SU-DHL-6 (cell line): ENCODE measurements at regions not wholly inside any gene's neighbourhood (a gene's known extent, or its start where the extent isn't known, plus 50 kb on each side); places are given as distances from the start of the nearest gene placed in this dataset.

Experiments
- H2AFZ ChIP-seq: fragments of 200-600 bp; sonication (generic); 2 replicates; pipeline ENCODE4 v1.6.1; 2014; ENCODE audit warnings: low read depth, mild to moderate bottlenecking, moderate library complexity, mixed read lengths, antibody characterized with exemption, low read length; ENCODE audit not compliant: severe bottlenecking
- H3F3A ChIP-seq: fragments of 200-600 bp; shearing (Covaris generic); 2 replicates; pipeline ENCODE4 v1.6.0; 2016; ENCODE audit warnings: antibody characterized with exemption, mild to moderate bottlenecking; ENCODE audit not compliant: insufficient read depth
- H3K27ac ChIP-seq: fragments of 200-600 bp; sonication (generic); 2 replicates; pipeline ENCODE4 v1.5.1; 2016; ENCODE audit warnings: low read depth, mild to moderate bottlenecking, low read length, moderate library complexity, mixed read lengths
- H3K27me3 ChIP-seq: fragments of 200-600 bp; sonication (generic), shearing (Covaris generic); 2 replicates; pipeline ENCODE4 v1.6.0; 2014; ENCODE audit warnings: mild to moderate bottlenecking, low read length
- H3K36me3 ChIP-seq: fragments of 200-600 bp; sonication (generic); 2 replicates; pipeline ENCODE4 v1.6.1; 2014; ENCODE audit warnings: mild to moderate bottlenecking, low read length, mixed read lengths
- H3K4me2 ChIP-seq: fragments of 300-600, 200-600 bp; shearing (Covaris generic), sonication (generic); 2 replicates; pipeline ENCODE4 v1.6.0; 2014; ENCODE audit warnings: low read length, low read depth, mild to moderate bottlenecking; ENCODE audit not compliant: poor library complexity, severe bottlenecking
- H3K4me3 ChIP-seq: fragments of 200-600 bp; sonication (generic); 2 replicates; pipeline ENCODE4 v1.5.1; 2014; ENCODE audit warnings: antibody characterized with exemption, low read length, mild to moderate bottlenecking, mixed read lengths; ENCODE audit not compliant: insufficient read depth, poor library complexity, severe bottlenecking
- H3K79me2 ChIP-seq: fragments of 200-600 bp; sonication (generic); 2 replicates; pipeline ENCODE4 v1.6.1; 2014; ENCODE audit warnings: mild to moderate bottlenecking, low read length, moderate library complexity; ENCODE audit not compliant: insufficient read depth
- H3K9ac ChIP-seq: fragments of 200-600 bp; sonication (generic); 2 replicates; pipeline ENCODE4 v1.7.0; 2014; ENCODE audit warnings: mild to moderate bottlenecking, low read length
- H3K9me2 ChIP-seq: fragments of 200-600 bp; sonication (generic); replicated peaks from 2 replicates; pipeline ENCODE4 v1.6.1; 2014; ENCODE audit warnings: low read length; ENCODE audit not compliant: insufficient read depth
- H3K9me3 ChIP-seq: fragments of 200-600 bp; sonication (generic); 2 replicates; pipeline ENCODE4 v1.6.1; 2014; ENCODE audit warnings: low read length, mixed read lengths; ENCODE audit not compliant: insufficient read depth
- H4K20me1 ChIP-seq: fragments of 200-600 bp; sonication (generic); 2 replicates; pipeline ENCODE4 v1.6.1; 2014; ENCODE audit warnings: low read depth, mild to moderate bottlenecking, antibody characterized with exemption, low read length, moderate library complexity, mixed read lengths
- CTCF ChIP-seq: fragments of 200-600 bp; sonication (generic); IDR thresholded peaks from one replicate; pipeline ENCODE4 v1.5.1; 2017; ENCODE audit warnings: antibody characterized with exemption, mild to moderate bottlenecking, low read length, moderate library complexity; ENCODE audit not compliant: insufficient read depth, poor library complexity, severe bottlenecking
- EZH2phosphoT487 ChIP-seq: fragments of 200-600 bp; sonication (generic), shearing (Covaris generic); conservative IDR thresholded peaks from 2 replicates; pipeline ENCODE4 v1.6.1; 2018; ENCODE audit warnings: mild to moderate bottlenecking, antibody characterized with exemption, low read length, moderate library complexity, mixed read lengths

- H4K20me1 ChIP-seq = no peaks in the 10 kb centered on the region
- H3K4me3 ChIP-seq = no peak overlapping the region
- H3K79me2 ChIP-seq = no peaks in the 10 kb centered on the region
- TF ChIP-seq EZH2phosphoT487 = no peak
- TF ChIP-seq CTCF = no peak
- H3F3A ChIP-seq = no peaks in the 10 kb centered on the region
- no peak overlapping the region for H3K9ac ChIP-seq
- no peak overlapping the region for H3K4me2 ChIP-seq
- H3K27ac ChIP-seq = no peak overlapping the region
- no peaks in the 10 kb centered on the region for H3K9me3 ChIP-seq
- H3K27me3 ChIP-seq = no peaks in the 10 kb centered on the region
- H3K9me2 ChIP-seq = no peaks in the 10 kb centered on the region
- H3K36me3 ChIP-seq = no peaks in the 10 kb centered on the region
- H2AFZ ChIP-seq = no peak overlapping the region
Measured at GRCh38 chr2:235162082-235162836, 210.4 kb downstream of the SH3BP4 start.

GRCh38 chr2:235162837-235163197 lies 211.0 kb downstream of the SH3BP4 start:
- Histone ChIP-seq H3K4me2 (no peak overlapping the region), H3K79me2 (no peaks in the 10 kb centered on the region)

GRCh38 chr2:235165136-235165535 lies 213.3 kb downstream of the SH3BP4 start:
- no peak overlapping the region for H3K4me3 ChIP-seq
- H3F3A ChIP-seq = no peaks in the 10 kb centered on the region
- H3K36me3 ChIP-seq = no peaks in the 10 kb centered on the region
- no peak overlapping the region for H3K9ac ChIP-seq
- no peaks in the 10 kb centered on the region for H3K27me3 ChIP-seq
- H4K20me1 ChIP-seq = no peaks in the 10 kb centered on the region
- H3K9me3 ChIP-seq = no peaks in the 10 kb centered on the region
- no peak overlapping the region for H3K4me2 ChIP-seq
- no peaks in the 10 kb centered on the region for H3K9me2 ChIP-seq
- TF ChIP-seq EZH2phosphoT487 = no peak
- TF ChIP-seq CTCF = no peak
- H3K27ac ChIP-seq = no peak overlapping the region
- H2AFZ ChIP-seq = no peak overlapping the region
- H3K79me2 ChIP-seq = no peaks in the 10 kb centered on the region

More at GRCh38 chr2:235162837-235163197, 211.0 kb downstream of the SH3BP4 start:
- Histone ChIP-seq H4K20me1 (no peaks in the 10 kb centered on the region), H3K36me3 (no peaks in the 10 kb centered on the region), H3K9ac (no peak overlapping the region), H2AFZ (no peak overlapping the region), H3K27ac (no peak overlapping the region), H3K9me3 (no peaks in the 10 kb centered on the region), H3K9me2 (no peaks in the 10 kb centered on the region), H3K27me3 (no peaks in the 10 kb centered on the region), H3K4me3 (no peak overlapping the region), H3F3A (no peaks in the 10 kb centered on the region)
- TF ChIP-seq CTCF = no peak
- no peak for TF ChIP-seq EZH2phosphoT487
